GM10248 (cell line): ENCODE measurements at regions not wholly inside any gene's neighbourhood (a gene's known extent, or its start where the extent isn't known, plus 50 kb on each side); places are given as distances from the start of the nearest gene placed in this dataset.

Source experiments
- CTCF ChIA-PET: fragments of 300-600 bp; sonication (Branson Sonifier 250); formaldehyde crosslinking; extraction: SDS; loops from one replicate; lab custom pipeline; 2021; ENCODE audit warnings: antibody characterized with exemption; lab: Yijun Ruan, JAX
- POLR2A ChIA-PET: fragments of 350-650 bp; sonication (Branson Sonifier 250); formaldehyde crosslinking; extraction: SDS; loops from one replicate; lab custom pipeline; 2020; ENCODE audit warnings: antibody characterized with exemption; lab: Yijun Ruan, JAX
- DNase-seq: peaks from one replicate; pipeline ENCODE4 v3.0.0; 2012; ENCODE audit errors: extremely low spot score
- TF ChIP-seq, protein P1 (sequence below): IDR thresholded peaks from 2 replicates; pipeline ENCODE4 v1.5.1; 2012; ENCODE audit warnings: mild to moderate bottlenecking, low read depth; ENCODE audit errors: extremely low read depth, missing control alignments, control extremely low read depth

DNA sequence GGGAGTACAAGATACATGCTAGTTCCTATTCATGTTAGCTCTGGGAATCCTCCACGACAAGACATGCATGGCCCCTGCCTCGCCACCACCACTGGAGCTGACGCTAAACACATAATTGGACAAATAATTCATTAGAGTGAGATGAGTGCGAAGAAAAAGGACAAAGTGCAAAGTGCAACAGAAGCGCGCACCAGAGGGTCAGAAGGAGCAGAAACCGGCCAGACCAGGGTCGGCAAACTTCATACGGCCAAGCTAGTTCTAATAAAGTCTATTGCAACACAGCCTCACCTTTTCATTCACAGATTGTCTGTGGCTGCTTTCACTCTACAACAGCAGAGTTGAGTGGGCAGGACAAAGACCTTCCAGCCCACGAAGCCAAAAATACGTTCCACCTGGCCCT lies 266.1 kb upstream of the KLHL29 start:
- ChIA-PET CTCF (no interaction called here), POLR2A (no interaction called here)
- no peak for DNase-seq
- TF ChIP-seq, protein P1, sequence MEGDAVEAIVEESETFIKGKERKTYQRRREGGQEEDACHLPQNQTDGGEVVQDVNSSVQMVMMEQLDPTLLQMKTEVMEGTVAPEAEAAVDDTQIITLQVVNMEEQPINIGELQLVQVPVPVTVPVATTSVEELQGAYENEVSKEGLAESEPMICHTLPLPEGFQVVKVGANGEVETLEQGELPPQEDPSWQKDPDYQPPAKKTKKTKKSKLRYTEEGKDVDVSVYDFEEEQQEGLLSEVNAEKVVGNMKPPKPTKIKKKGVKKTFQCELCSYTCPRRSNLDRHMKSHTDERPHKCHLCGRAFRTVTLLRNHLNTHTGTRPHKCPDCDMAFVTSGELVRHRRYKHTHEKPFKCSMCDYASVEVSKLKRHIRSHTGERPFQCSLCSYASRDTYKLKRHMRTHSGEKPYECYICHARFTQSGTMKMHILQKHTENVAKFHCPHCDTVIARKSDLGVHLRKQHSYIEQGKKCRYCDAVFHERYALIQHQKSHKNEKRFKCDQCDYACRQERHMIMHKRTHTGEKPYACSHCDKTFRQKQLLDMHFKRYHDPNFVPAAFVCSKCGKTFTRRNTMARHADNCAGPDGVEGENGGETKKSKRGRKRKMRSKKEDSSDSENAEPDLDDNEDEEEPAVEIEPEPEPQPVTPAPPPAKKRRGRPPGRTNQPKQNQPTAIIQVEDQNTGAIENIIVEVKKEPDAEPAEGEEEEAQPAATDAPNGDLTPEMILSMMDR, result no peak

DNA sequence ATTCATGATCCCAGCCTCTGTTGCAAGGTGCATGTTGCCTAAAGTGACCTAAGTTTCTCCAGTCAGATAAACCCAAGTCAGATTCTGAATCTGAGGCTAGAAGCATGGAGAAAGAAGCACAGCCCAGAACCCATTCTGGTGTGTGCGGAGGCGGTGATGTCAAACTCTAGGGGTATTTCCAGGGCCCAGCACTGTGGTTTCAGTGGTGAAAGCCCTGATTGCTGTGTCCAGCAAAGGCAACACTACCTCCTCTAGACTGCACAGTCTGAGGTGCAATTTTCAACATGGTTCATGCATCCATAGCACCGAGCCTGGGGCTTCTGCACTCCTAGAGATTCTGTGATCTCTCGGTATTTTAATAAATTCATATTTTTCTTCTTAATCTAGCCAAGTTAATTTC lies 264.8 kb upstream of the KLHL29 start:
- no peak for DNase-seq
- TF ChIP-seq, protein P1, result no peak
- CTCF ChIA-PET, result no interaction called here
- POLR2A ChIA-PET, result no interaction called here

DNA sequence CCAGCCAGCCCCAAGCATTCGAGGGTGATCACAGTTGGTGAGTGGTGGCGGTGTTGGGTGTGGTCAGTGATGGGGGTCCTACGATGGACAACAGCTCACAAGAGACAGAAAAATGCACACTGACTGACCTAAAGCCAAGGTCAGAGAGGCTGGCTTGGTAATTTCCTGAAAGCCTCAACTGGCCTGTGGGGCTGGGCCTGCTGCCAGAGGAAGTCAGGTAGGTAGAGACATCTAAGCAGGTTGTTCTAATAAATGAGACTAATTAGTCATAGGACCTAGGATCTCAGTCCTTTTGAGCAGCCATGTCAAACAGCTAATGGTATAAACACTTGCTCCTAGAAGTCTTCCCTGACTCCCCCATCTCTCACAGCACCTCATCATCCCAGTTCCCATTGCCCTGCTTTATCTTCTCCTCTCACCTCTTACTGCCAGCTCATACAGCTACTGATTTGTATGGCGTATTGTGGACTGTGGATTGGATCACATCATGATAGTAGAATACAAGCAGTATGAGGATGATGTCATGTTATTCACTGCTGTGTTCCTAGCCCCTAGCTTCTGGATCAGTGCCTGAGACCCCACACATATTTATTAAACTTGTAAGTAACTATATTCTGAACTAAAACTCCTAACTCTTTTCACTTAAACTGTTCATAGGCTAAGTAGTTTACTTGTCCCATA lies 262.9 kb upstream of the KLHL29 start:
- DNase-seq, result no peak
- TF ChIP-seq, protein P1, result no peak
- POLR2A ChIA-PET, result no interaction called here
- CTCF ChIA-PET, result no interaction called here

DNA sequence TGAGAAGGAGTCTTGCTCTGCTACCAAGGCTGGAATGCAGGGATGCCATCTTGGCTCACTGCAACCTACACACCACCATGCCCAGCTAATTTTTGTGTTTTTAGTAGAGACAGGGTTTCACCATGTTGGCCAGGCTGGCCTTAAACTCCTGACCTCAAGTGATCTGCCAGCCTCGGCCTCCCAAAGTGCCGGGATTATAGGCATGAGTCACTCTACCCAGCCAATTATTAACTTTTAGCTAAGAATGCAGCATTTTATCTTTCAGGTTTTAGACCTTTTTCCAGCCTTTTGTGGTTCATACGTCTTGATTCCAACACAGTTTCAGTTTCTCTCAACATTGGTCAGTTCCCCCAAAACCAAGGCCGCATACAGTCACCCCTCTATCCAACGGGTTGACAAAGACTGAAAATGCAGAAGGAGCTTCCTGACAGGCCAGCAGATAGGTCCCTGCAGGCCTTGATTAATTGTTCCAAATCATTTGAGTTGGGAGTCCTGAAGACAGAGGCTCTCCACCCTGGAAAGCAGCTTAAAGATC lies 262.2 kb upstream of the KLHL29 start:
- TF ChIP-seq, protein P1, result no peak
- CTCF ChIA-PET, result interaction anchor here (1.1 kb wide), 1 partner anchor 15 kb away, joined by 3 read pairs; no protein-coding TSS in a partner anchor
- DNase-seq, result no peak
- POLR2A ChIA-PET, result no interaction called here

DNA sequence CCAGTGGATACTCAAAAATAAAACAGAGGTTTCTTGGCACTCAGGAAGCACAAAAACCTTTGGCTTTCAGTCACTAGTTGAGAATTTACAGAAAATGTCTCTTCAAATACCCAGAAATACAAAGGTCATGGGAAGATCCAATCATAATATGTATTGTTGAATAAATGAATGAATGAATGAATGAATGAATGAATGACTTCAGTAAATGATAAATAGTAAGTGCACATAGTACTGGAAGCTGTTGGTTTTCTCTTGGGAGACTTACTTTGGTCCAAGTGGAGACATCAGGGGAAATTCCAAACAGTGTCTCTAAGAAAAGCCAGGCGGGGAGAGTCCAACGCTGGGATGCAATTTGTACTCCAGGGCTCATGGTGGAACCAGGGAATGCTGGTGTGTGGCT lies 261.3 kb upstream of the KLHL29 start:
- TF ChIP-seq, protein P1, result no peak
- no peak for DNase-seq
- ChIA-PET CTCF (interaction anchor here (1.1 kb wide), 1 partner anchor 16 kb away, joined by 3 read pairs; no protein-coding TSS in a partner anchor), POLR2A (no interaction called here)

DNA sequence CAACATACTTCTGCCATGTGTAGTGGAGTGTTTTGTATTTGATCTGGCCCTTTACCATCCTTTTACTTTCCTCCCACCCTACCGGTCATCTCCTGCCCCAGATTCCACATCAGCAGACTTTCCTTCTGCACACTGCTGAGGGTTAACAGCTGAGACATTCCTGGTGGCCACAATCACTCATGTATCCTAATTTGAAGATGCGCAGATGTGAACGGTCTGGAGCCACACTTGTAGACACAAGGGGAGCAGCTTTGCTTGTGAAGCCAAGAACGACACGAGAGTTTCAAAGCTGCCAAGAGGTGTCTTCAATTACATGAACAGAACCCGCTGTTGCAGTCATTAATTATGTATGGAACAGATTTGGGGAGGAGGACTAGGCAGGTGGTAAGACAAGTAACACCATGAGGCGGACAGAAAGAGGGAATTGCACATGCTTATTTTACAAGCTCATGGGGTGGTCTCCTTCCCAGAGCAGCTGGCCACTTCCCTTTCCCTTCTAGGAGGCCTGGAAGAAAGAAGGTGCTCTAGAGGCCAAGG lies 260.7 kb upstream of the KLHL29 start:
- TF ChIP-seq, protein P1, result no peak
- CTCF ChIA-PET, result interaction anchor here (1.1 kb wide), 1 partner anchor 17 kb away, joined by 3 read pairs; no protein-coding TSS in a partner anchor
- POLR2A ChIA-PET, result no interaction called here
- no peak for DNase-seq
